ENCODE measurements at regions not wholly inside any gene's neighbourhood (a gene's known extent, or its start where the extent isn't known, plus 50 kb on each side); places are given as distances from the start of the nearest gene placed in this dataset.

DNA sequence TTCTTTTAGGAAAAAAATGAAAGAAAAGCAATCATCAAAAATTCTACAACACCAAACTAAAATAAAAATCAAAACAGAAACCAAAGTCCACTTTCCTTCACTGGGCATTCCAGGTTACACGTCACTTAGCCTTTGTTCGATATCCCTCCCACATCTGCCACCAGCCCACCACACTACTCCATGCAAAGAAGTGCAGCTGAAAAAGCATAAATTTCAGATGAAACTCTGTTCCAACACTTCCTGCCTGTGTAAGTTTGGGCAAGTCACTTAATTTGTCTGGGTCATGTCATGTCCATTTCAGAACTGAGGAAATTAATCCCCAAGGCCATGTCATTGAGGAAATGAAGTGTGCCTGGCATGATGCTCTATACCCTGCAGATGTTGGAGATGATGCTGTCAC, 354.3 kb upstream of the USP24 start:
- no peak overlapping the region for H3K4me2 ChIP-seq (ENCODE audit: control insufficient read depth, insufficient read depth)
- no peaks in the 10 kb centered on the region for H3K36me3 ChIP-seq (ENCODE audit: control insufficient read depth in 2 of 2, insufficient read depth in 2 of 2, low read length in 1 of 2)
- DNase-seq (ENCODE audit: low read depth, low spot score), result no peak
- no peak for FAIRE-seq
- POLR2A ChIA-PET, result no interaction called here
- intact Hi-C loops (cut with micrococcal nuclease; ENCODE audit: unreplicated experiment), result no loop called here
- no peak overlapping the region for H3K9ac ChIP-seq (ENCODE audit: control insufficient read depth, insufficient read depth, low read length)
- H4K20me1 ChIP-seq (ENCODE audit: control insufficient read depth, insufficient read depth), result no peaks in the 10 kb centered on the region
- RAD21 ChIA-PET (ENCODE audit: unreplicated experiment), result no interaction called here
- CTCF ChIA-PET, result no interaction called here
- H3K27ac ChIP-seq (ENCODE audit: control insufficient read depth, insufficient read depth), result no peak overlapping the region
- no peak overlapping the region for H2AFZ ChIP-seq (ENCODE audit: control insufficient read depth, low read depth, low read length)
- SMC1A ChIA-PET (ENCODE audit: uncharacterized antibody, unreplicated experiment), result no interaction called here
- in situ Hi-C loops (cut with MboI), result no loop called here
- 74% methylated on average over 2 of the region's 2 CpGs for WGBS (ENCODE audit: insufficient coverage, insufficient replicate concordance, low lambda C conversion rate, missing lambda C conversion rate)
- H3K79me2 ChIP-seq (ENCODE audit: control insufficient read depth, insufficient read depth, low read length), result no peaks in the 10 kb centered on the region
- TF ChIP-seq NR2C1 (IDR thresholded peaks at IDR 0.05), result no peak
- TF ChIP-seq, protein P1, sequence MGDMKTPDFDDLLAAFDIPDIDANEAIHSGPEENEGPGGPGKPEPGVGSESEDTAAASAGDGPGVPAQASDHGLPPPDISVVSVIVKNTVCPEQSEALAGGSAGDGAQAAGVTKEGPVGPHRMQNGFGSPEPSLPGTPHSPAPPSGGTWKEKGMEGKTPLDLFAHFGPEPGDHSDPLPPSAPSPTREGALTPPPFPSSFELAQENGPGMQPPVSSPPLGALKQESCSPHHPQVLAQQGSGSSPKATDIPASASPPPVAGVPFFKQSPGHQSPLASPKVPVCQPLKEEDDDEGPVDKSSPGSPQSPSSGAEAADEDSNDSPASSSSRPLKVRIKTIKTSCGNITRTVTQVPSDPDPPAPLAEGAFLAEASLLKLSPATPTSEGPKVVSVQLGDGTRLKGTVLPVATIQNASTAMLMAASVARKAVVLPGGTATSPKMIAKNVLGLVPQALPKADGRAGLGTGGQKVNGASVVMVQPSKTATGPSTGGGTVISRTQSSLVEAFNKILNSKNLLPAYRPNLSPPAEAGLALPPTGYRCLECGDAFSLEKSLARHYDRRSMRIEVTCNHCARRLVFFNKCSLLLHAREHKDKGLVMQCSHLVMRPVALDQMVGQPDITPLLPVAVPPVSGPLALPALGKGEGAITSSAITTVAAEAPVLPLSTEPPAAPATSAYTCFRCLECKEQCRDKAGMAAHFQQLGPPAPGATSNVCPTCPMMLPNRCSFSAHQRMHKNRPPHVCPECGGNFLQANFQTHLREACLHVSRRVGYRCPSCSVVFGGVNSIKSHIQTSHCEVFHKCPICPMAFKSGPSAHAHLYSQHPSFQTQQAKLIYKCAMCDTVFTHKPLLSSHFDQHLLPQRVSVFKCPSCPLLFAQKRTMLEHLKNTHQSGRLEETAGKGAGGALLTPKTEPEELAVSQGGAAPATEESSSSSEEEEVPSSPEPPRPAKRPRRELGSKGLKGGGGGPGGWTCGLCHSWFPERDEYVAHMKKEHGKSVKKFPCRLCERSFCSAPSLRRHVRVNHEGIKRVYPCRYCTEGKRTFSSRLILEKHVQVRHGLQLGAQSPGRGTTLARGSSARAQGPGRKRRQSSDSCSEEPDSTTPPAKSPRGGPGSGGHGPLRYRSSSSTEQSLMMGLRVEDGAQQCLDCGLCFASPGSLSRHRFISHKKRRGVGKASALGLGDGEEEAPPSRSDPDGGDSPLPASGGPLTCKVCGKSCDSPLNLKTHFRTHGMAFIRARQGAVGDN (IDR thresholded peaks at IDR 0.05), result no peak
- TF ChIP-seq HCFC1 (IDR thresholded peaks at IDR 0.05; ENCODE audit: low read length), result no peak
- TF ChIP-seq, protein P2, sequence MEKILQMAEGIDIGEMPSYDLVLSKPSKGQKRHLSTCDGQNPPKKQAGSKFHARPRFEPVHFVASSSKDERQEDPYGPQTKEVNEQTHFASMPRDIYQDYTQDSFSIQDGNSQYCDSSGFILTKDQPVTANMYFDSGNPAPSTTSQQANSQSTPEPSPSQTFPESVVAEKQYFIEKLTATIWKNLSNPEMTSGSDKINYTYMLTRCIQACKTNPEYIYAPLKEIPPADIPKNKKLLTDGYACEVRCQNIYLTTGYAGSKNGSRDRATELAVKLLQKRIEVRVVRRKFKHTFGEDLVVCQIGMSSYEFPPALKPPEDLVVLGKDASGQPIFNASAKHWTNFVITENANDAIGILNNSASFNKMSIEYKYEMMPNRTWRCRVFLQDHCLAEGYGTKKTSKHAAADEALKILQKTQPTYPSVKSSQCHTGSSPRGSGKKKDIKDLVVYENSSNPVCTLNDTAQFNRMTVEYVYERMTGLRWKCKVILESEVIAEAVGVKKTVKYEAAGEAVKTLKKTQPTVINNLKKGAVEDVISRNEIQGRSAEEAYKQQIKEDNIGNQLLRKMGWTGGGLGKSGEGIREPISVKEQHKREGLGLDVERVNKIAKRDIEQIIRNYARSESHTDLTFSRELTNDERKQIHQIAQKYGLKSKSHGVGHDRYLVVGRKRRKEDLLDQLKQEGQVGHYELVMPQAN (conservative IDR thresholded peaks at IDR 0.05), result no peak
- no peak for TF ChIP-seq GATAD2B (conservative IDR thresholded peaks at IDR 0.05; ENCODE audit: low read depth)
- TF ChIP-seq RBBP5 (conservative IDR thresholded peaks at IDR 0.05), result no peak
- H3K27me3 ChIP-seq (replicated peaks in 1 of 2; ENCODE audit: control insufficient read depth in 2 of 2, insufficient read depth in 2 of 2, low read length in 1 of 2), result no peaks in the 10 kb centered on the region
- BruUV-seq (replicated peaks), result no TSS peak
- no peaks in the 10 kb centered on the region for H3K9me3 ChIP-seq (replicated peaks; ENCODE audit: control insufficient read depth, insufficient read depth, low read length)
- no peak for ATAC-seq
- no peaks in the 10 kb centered on the region for H3K4me1 ChIP-seq (ENCODE audit: control insufficient read depth, insufficient read depth, low read length)
- H3K4me3 ChIP-seq, result no peak overlapping the region
